A673 (cell line): ENCODE measurements at regions not wholly inside any gene's neighbourhood (a gene's known extent, or its start where the extent isn't known, plus 50 kb on each side); places are given as distances from the start of the nearest gene placed in this dataset.

Experiments used
- CTCF ChIP-seq: fragments of 300-800, 200-600 bp; sonication (generic); conservative IDR thresholded peaks from 2 replicates; pipeline ENCODE4 v1.5.1; 2017; ENCODE audit warnings: low read depth, mild to moderate bottlenecking, antibody characterized with exemption, low read length, moderate library complexity, mixed read lengths
- EZH2 ChIP-seq: fragments of 200-600 bp; sonication (generic); IDR thresholded peaks from 2 replicates; pipeline ENCODE4 v1.6.1; 2017; ENCODE audit warnings: borderline replicate concordance, low read depth, mild to moderate bottlenecking, mixed read lengths, antibody characterized with exemption, low read length; ENCODE audit not compliant: poor library complexity, severe bottlenecking

GRCh38 chr9:2313512-2313911 lies 298.4 kb downstream of the SMARCA2 start:
- no peak for TF ChIP-seq CTCF
- no peak for TF ChIP-seq EZH2
